ENCODE measurements at regions not wholly inside any gene's neighbourhood (a gene's known extent, or its start where the extent isn't known, plus 50 kb on each side); places are given as distances from the start of the nearest gene placed in this dataset.

GRCh38 chr9:115286411-115286810 is 168.5 kb upstream of the TNC start:
- POLR2A ChIA-PET: no interaction called here
- H3K27ac Mint-ChIP-seq: no peak overlapping the region; the same call in 1 of the 2 replicates
- peaks cover 14% of the 10 kb centered on the region for H3K4me1 Mint-ChIP-seq
- no peaks in the 10 kb centered on the region for H3K27me3 Mint-ChIP-seq (ENCODE audit: low read depth)
- CTCF ChIA-PET: no interaction called here
- H3K36me3 Mint-ChIP-seq: no peaks in the 10 kb centered on the region
- ATAC-seq (no peak), DNase-seq (ENCODE audit: low spot score) (no peak)
- H3K9me3 Mint-ChIP-seq: peaks cover 4% of the 10 kb centered on the region; the same call in 1 of the 2 replicates
- H3K4me3 Mint-ChIP-seq: no peak overlapping the region
- no peak for TF ChIP-seq ZBTB43 (CRISPR knock-in tag; IDR thresholded peaks at IDR 0.05)
- no peak for TF ChIP-seq ZNF317 (CRISPR knock-in tag; IDR thresholded peaks at IDR 0.05; ENCODE audit: borderline replicate concordance, low read depth)
- no peak for TF ChIP-seq ATF6 (CRISPR knock-in tag; IDR thresholded peaks at IDR 0.05)
- TF ChIP-seq TP53 (CRISPR knock-in tag; IDR thresholded peaks at IDR 0.05): no peak
- no peak for TF ChIP-seq ETV6 (CRISPR knock-in tag; IDR thresholded peaks at IDR 0.05)
- TF ChIP-seq ESRRA (CRISPR knock-in tag; IDR thresholded peaks at IDR 0.05; ENCODE audit: borderline replicate concordance): no peak
- no peak for TF ChIP-seq PRRX2 (CRISPR knock-in tag; IDR thresholded peaks at IDR 0.05)
- no peak for TF ChIP-seq RORB (CRISPR knock-in tag; IDR thresholded peaks at IDR 0.05)
- no peak for TF ChIP-seq CREM (CRISPR knock-in tag; IDR thresholded peaks at IDR 0.05)
- TF ChIP-seq NR2C2 (CRISPR knock-in tag; IDR thresholded peaks at IDR 0.05): no peak
- no peak for TF ChIP-seq HMGA2 (CRISPR knock-in tag; IDR thresholded peaks at IDR 0.05)

- Mint-ChIP-seq H3K27ac (no peak overlapping the region), H3K9me3 (peaks cover 4% of the 10 kb centered on the region; the same call in 1 of the 2 replicates), H3K4me3 (no peak overlapping the region), H3K4me1 (peaks cover 18% of the 10 kb centered on the region), H3K27me3 (ENCODE audit: low read depth) (no peaks in the 10 kb centered on the region), H3K36me3 (no peaks in the 10 kb centered on the region)
- CTCF ChIA-PET: no interaction called here
- DNase-seq (ENCODE audit: low spot score) (no peak), ATAC-seq (no peak)
- POLR2A ChIA-PET: no interaction called here
- TF ChIP-seq ETV6 (CRISPR knock-in tag; IDR thresholded peaks at IDR 0.05) (no peak), AFF4 (CRISPR knock-in tag; IDR thresholded peaks at IDR 0.05; ENCODE audit: borderline replicate concordance) (no peak)
These were observed 171.8 kb upstream of the TNC start for GRCh38 chr9:115289757-115290208.

GRCh38 chr9:115291841-115292240 is 173.9 kb upstream of the TNC start:
- peaks cover 24% of the 10 kb centered on the region for H3K4me1 Mint-ChIP-seq
- DNase-seq (ENCODE audit: low spot score) (no peak), ATAC-seq (peak; percentile 41)
- H3K36me3 Mint-ChIP-seq: no peaks in the 10 kb centered on the region
- POLR2A ChIA-PET: interaction anchor here (0.5 kb wide), 1 partner anchor 120 kb away, joined by 3 read pairs; no protein-coding TSS in a partner anchor
- CTCF ChIA-PET: no interaction called here
- no peak overlapping the region; the same call in 1 of the 2 replicates for H3K27ac Mint-ChIP-seq
- peaks cover 4% of the 10 kb centered on the region; the same call in 1 of the 2 replicates for H3K9me3 Mint-ChIP-seq
- H3K4me3 Mint-ChIP-seq: no peak overlapping the region
- no peaks in the 10 kb centered on the region for H3K27me3 Mint-ChIP-seq (ENCODE audit: low read depth)
- TF ChIP-seq IRF2 (CRISPR knock-in tag; IDR thresholded peaks at IDR 0.05; ENCODE audit: borderline replicate concordance, low read depth): no peak
- TF ChIP-seq ZNF263 (CRISPR knock-in tag; IDR thresholded peaks at IDR 0.05; ENCODE audit: low read depth): no peak
- no peak for TF ChIP-seq ZNF671 (CRISPR knock-in tag; IDR thresholded peaks at IDR 0.05)
- TF ChIP-seq TEAD1 (CRISPR knock-in tag; IDR thresholded peaks at IDR 0.05): no peak
- no peak for TF ChIP-seq ZNF138 (CRISPR knock-in tag; conservative IDR thresholded peaks at IDR 0.05)
- TF ChIP-seq TEAD4 (CRISPR knock-in tag; IDR thresholded peaks at IDR 0.05): no peak
- TF ChIP-seq ZNF416 (CRISPR knock-in tag; IDR thresholded peaks at IDR 0.05): no peak
- TF ChIP-seq ZNF425 (CRISPR knock-in tag; conservative IDR thresholded peaks at IDR 0.05): no peak
- TF ChIP-seq ELF4 (CRISPR knock-in tag; IDR thresholded peaks at IDR 0.05; ENCODE audit: low read depth): no peak
- no peak for TF ChIP-seq E2F4 (CRISPR knock-in tag; IDR thresholded peaks at IDR 0.05; ENCODE audit: borderline replicate concordance, low read depth)
- TF ChIP-seq ESRRA (CRISPR knock-in tag; IDR thresholded peaks at IDR 0.05; ENCODE audit: borderline replicate concordance): no peak
